GM23338 (cell line): ENCODE measurements at regions not wholly inside any gene's neighbourhood (a gene's known extent, or its start where the extent isn't known, plus 50 kb on each side); places are given as distances from the start of the nearest gene placed in this dataset.

ENCODE experiments used
- ATAC-seq: fragments of 200-7000 bp; cut with Tn5 transposase; 3 replicates; pipeline ENCODE4 v1.9.1; 2020
- DNase-seq: peaks from one replicate; pipeline ENCODE4 v3.0.0-alpha.2; 2015; ENCODE audit warnings: low spot score
- H2AFZ ChIP-seq: fragments of 200-600 bp; sonication (generic); 2 replicates; pipeline ENCODE4 v1.8.0; 2016; ENCODE audit warnings: antibody characterized with exemption, mild to moderate bottlenecking, moderate library complexity
- H3F3A ChIP-seq: fragments of 200-600 bp; sonication (generic); replicated peaks from 2 replicates; pipeline ENCODE4 v1.8.0; 2017; ENCODE audit warnings: antibody characterized with exemption, mixed run types, low read depth
- H3K27ac ChIP-seq: fragments of 200-600 bp; sonication (generic); 2 replicates; pipeline ENCODE4 v1.6.1; 2016; ENCODE audit warnings: low read depth
- H3K27me3 ChIP-seq: fragments of 200-600 bp; sonication (generic); 2 replicates; pipeline ENCODE4 v1.8.0; 2016; ENCODE audit warnings: mild to moderate bottlenecking, mixed run types, moderate library complexity; ENCODE audit not compliant: insufficient read depth
- H3K36me3 ChIP-seq: fragments of 200-600 bp; sonication (generic); 2 replicates; pipeline ENCODE4 v1.8.0; 2016; ENCODE audit warnings: mild to moderate bottlenecking; ENCODE audit not compliant: insufficient read depth
- H3K4me1 ChIP-seq: fragments of 200-600 bp; sonication (generic); 2 replicates; pipeline ENCODE4 v1.8.0; 2016; ENCODE audit warnings: mild to moderate bottlenecking, moderate library complexity; ENCODE audit not compliant: insufficient read depth
- H3K4me2 ChIP-seq: fragments of 200-600 bp; sonication (generic); 2 replicates; pipeline ENCODE4 v1.7.1; 2017; ENCODE audit warnings: mixed run types
- H3K4me3 ChIP-seq: fragments of 200-600 bp; sonication (generic); 2 replicates; pipeline ENCODE4 v1.6.1; 2016; ENCODE audit warnings: mixed run types
- H3K79me2 ChIP-seq: fragments of 200-600 bp; sonication (generic); replicated peaks from 2 replicates; pipeline ENCODE4 v1.8.0; 2017; ENCODE audit warnings: mild to moderate bottlenecking; ENCODE audit not compliant: insufficient read depth
- H3K9me2 ChIP-seq: fragments of 200-600 bp; sonication (generic); 2 replicates; pipeline ENCODE4 v1.8.0; 2017; ENCODE audit not compliant: insufficient read depth
- H4K20me1 ChIP-seq: fragments of 200-600 bp; sonication (generic); replicated peaks from 2 replicates; pipeline ENCODE4 v1.8.0; 2017; ENCODE audit warnings: mild to moderate bottlenecking; ENCODE audit not compliant: insufficient read depth
- H3K27ac Mint-ChIP-seq: 2 replicates; pipeline ENCODE4 v1.8.0; 2020; ENCODE audit warnings: inconsistent platforms, mild to moderate bottlenecking, moderate library complexity, mixed read lengths
- H3K27me3 Mint-ChIP-seq: 3 replicates; pipeline ENCODE4 v1.8.0; 2022; ENCODE audit warnings: low read depth, mild to moderate bottlenecking, moderate library complexity, mixed read lengths, inconsistent platforms; ENCODE audit not compliant: insufficient read depth, poor library complexity
- H3K36me3 Mint-ChIP-seq: 3 replicates; pipeline ENCODE4 v1.8.0; 2021; ENCODE audit warnings: low read depth, mild to moderate bottlenecking, inconsistent platforms, moderate library complexity, mixed read lengths
- H3K4me1 Mint-ChIP-seq: 3 replicates; pipeline ENCODE4 v1.8.0; 2020; ENCODE audit warnings: mild to moderate bottlenecking, inconsistent platforms, mixed read lengths
- H3K4me3 Mint-ChIP-seq: 3 replicates; pipeline ENCODE4 v1.8.0; 2021; ENCODE audit warnings: moderate library complexity, mild to moderate bottlenecking, inconsistent platforms, mixed read lengths
- H3K9me3 Mint-ChIP-seq: 3 replicates; pipeline ENCODE4 v1.8.0; 2020; ENCODE audit warnings: moderate library complexity, mild to moderate bottlenecking, inconsistent platforms, mixed read lengths
- CREB1 ChIP-seq: fragments of 250-450 bp; sonication (Bioruptor Pico); IDR thresholded peaks from 2 replicates; pipeline ENCODE4 v1.5.0; 2020; ENCODE audit warnings: low read depth, mild to moderate bottlenecking, moderate library complexity
- EZH2 ChIP-seq: fragments of 200-600 bp; sonication (generic); IDR thresholded peaks from one replicate; pipeline ENCODE4 v1.8.0; 2017; ENCODE audit warnings: antibody characterized with exemption, mild to moderate bottlenecking, low read depth; ENCODE audit not compliant: unreplicated experiment
- EZH2phosphoT487 ChIP-seq: fragments of 200-600 bp; sonication (generic); IDR thresholded peaks from one replicate; pipeline ENCODE4 v1.8.1; 2018; ENCODE audit warnings: antibody characterized with exemption; ENCODE audit not compliant: unreplicated experiment
- JUNB ChIP-seq: IDR thresholded peaks from one replicate; pipeline ENCODE4 v1.6.1; 2016; ENCODE audit warnings: antibody characterized with exemption; ENCODE audit not compliant: unreplicated experiment
- NANOG ChIP-seq: IDR thresholded peaks from 2 replicates; pipeline ENCODE4 v1.6.1; 2016; ENCODE audit warnings: antibody characterized with exemption, borderline replicate concordance
- POLR2AphosphoS5 ChIP-seq: IDR thresholded peaks from 2 replicates; pipeline ENCODE4 v1.6.1; 2016; ENCODE audit warnings: antibody characterized with exemption, low read depth
- STAT1 ChIP-seq: IDR thresholded peaks from one replicate; pipeline ENCODE4 v1.6.1; 2016; ENCODE audit warnings: antibody characterized with exemption; ENCODE audit not compliant: unreplicated experiment
- ZNF114 ChIP-seq: fragments of 250-450 bp; sonication (Bioruptor Pico); IDR thresholded peaks from 2 replicates; pipeline ENCODE4 v1.5.0; 2020; ENCODE audit warnings: mild to moderate bottlenecking, moderate library complexity
- ZNF331 ChIP-seq: fragments of 250-450 bp; sonication (Bioruptor Pico); IDR thresholded peaks from 2 replicates; pipeline ENCODE4 v1.5.0; 2020; ENCODE audit warnings: low read depth, mild to moderate bottlenecking, moderate library complexity
- TF ChIP-seq, protein P1 (sequence below): IDR thresholded peaks from one replicate; pipeline ENCODE4 v1.6.1; 2018; ENCODE audit warnings: antibody characterized with exemption; ENCODE audit not compliant: unreplicated experiment
- TF ChIP-seq, protein P2 (sequence below), 2 experiments: fragments of 200-600 bp in 1 of 2; sonication (generic) in 1 of 2; conservative IDR thresholded peaks; 2 replicates each; pipeline versions ENCODE4 v1.5.1 to v1.6.1; 2016 to 2017; ENCODE audit warnings: antibody characterized with exemption in 2 of 2, low read depth in 2 of 2, mild to moderate bottlenecking in 2 of 2, moderate library complexity in 1 of 2
- TF ChIP-seq, protein P3 (sequence below): fragments of 250-450 bp; sonication (Bioruptor Pico); IDR thresholded peaks from 2 replicates; pipeline ENCODE4 v1.5.0; 2020; ENCODE audit warnings: mild to moderate bottlenecking, moderate library complexity
- TF ChIP-seq, protein P4 (sequence below): IDR thresholded peaks from 2 replicates; pipeline ENCODE4 v1.6.1; 2016; ENCODE audit warnings: antibody characterized with exemption

DNA sequence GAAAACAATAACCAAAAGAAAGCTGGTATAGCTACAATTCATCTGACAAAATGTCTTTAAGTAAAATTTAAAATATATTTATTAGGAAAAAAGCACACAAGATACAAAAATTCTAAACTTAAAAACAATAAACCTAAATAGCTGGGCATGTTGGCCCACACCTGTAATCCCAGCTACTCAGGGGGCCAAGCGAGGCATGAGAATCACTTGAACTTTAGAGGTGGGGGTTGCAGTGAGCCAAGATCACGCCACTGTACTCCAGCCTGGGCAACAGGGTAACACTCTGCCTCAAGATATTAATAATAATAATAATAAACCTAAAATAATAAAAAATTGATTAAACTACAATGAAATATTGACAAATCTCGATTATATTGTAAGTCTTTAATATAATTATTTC is 77.8 kb upstream of the PDK4 start:
- Mint-ChIP-seq H3K4me1 (no peaks in the 10 kb centered on the region; the same call in 2 of the 3 replicates), H3K27me3 (no peaks in the 10 kb centered on the region), H3K4me3 (no peak overlapping the region), H3K9me3 (no peaks in the 10 kb centered on the region), H3K36me3 (no peaks in the 10 kb centered on the region), H3K27ac (no peak overlapping the region)
- DNase-seq: no peak
- no peak for TF ChIP-seq JUNB
- TF ChIP-seq STAT1: no peak
- TF ChIP-seq, protein P1, sequence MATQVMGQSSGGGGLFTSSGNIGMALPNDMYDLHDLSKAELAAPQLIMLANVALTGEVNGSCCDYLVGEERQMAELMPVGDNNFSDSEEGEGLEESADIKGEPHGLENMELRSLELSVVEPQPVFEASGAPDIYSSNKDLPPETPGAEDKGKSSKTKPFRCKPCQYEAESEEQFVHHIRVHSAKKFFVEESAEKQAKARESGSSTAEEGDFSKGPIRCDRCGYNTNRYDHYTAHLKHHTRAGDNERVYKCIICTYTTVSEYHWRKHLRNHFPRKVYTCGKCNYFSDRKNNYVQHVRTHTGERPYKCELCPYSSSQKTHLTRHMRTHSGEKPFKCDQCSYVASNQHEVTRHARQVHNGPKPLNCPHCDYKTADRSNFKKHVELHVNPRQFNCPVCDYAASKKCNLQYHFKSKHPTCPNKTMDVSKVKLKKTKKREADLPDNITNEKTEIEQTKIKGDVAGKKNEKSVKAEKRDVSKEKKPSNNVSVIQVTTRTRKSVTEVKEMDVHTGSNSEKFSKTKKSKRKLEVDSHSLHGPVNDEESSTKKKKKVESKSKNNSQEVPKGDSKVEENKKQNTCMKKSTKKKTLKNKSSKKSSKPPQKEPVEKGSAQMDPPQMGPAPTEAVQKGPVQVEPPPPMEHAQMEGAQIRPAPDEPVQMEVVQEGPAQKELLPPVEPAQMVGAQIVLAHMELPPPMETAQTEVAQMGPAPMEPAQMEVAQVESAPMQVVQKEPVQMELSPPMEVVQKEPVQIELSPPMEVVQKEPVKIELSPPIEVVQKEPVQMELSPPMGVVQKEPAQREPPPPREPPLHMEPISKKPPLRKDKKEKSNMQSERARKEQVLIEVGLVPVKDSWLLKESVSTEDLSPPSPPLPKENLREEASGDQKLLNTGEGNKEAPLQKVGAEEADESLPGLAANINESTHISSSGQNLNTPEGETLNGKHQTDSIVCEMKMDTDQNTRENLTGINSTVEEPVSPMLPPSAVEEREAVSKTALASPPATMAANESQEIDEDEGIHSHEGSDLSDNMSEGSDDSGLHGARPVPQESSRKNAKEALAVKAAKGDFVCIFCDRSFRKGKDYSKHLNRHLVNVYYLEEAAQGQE: no peak
- TF ChIP-seq EZH2phosphoT487: no peak
- TF ChIP-seq, protein P2, sequence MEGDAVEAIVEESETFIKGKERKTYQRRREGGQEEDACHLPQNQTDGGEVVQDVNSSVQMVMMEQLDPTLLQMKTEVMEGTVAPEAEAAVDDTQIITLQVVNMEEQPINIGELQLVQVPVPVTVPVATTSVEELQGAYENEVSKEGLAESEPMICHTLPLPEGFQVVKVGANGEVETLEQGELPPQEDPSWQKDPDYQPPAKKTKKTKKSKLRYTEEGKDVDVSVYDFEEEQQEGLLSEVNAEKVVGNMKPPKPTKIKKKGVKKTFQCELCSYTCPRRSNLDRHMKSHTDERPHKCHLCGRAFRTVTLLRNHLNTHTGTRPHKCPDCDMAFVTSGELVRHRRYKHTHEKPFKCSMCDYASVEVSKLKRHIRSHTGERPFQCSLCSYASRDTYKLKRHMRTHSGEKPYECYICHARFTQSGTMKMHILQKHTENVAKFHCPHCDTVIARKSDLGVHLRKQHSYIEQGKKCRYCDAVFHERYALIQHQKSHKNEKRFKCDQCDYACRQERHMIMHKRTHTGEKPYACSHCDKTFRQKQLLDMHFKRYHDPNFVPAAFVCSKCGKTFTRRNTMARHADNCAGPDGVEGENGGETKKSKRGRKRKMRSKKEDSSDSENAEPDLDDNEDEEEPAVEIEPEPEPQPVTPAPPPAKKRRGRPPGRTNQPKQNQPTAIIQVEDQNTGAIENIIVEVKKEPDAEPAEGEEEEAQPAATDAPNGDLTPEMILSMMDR (conservative IDR thresholded peaks at IDR 0.05; ENCODE audit: low read depth in 2 of 2): no peak
- TF ChIP-seq NANOG: no peak
- TF ChIP-seq, protein P3, sequence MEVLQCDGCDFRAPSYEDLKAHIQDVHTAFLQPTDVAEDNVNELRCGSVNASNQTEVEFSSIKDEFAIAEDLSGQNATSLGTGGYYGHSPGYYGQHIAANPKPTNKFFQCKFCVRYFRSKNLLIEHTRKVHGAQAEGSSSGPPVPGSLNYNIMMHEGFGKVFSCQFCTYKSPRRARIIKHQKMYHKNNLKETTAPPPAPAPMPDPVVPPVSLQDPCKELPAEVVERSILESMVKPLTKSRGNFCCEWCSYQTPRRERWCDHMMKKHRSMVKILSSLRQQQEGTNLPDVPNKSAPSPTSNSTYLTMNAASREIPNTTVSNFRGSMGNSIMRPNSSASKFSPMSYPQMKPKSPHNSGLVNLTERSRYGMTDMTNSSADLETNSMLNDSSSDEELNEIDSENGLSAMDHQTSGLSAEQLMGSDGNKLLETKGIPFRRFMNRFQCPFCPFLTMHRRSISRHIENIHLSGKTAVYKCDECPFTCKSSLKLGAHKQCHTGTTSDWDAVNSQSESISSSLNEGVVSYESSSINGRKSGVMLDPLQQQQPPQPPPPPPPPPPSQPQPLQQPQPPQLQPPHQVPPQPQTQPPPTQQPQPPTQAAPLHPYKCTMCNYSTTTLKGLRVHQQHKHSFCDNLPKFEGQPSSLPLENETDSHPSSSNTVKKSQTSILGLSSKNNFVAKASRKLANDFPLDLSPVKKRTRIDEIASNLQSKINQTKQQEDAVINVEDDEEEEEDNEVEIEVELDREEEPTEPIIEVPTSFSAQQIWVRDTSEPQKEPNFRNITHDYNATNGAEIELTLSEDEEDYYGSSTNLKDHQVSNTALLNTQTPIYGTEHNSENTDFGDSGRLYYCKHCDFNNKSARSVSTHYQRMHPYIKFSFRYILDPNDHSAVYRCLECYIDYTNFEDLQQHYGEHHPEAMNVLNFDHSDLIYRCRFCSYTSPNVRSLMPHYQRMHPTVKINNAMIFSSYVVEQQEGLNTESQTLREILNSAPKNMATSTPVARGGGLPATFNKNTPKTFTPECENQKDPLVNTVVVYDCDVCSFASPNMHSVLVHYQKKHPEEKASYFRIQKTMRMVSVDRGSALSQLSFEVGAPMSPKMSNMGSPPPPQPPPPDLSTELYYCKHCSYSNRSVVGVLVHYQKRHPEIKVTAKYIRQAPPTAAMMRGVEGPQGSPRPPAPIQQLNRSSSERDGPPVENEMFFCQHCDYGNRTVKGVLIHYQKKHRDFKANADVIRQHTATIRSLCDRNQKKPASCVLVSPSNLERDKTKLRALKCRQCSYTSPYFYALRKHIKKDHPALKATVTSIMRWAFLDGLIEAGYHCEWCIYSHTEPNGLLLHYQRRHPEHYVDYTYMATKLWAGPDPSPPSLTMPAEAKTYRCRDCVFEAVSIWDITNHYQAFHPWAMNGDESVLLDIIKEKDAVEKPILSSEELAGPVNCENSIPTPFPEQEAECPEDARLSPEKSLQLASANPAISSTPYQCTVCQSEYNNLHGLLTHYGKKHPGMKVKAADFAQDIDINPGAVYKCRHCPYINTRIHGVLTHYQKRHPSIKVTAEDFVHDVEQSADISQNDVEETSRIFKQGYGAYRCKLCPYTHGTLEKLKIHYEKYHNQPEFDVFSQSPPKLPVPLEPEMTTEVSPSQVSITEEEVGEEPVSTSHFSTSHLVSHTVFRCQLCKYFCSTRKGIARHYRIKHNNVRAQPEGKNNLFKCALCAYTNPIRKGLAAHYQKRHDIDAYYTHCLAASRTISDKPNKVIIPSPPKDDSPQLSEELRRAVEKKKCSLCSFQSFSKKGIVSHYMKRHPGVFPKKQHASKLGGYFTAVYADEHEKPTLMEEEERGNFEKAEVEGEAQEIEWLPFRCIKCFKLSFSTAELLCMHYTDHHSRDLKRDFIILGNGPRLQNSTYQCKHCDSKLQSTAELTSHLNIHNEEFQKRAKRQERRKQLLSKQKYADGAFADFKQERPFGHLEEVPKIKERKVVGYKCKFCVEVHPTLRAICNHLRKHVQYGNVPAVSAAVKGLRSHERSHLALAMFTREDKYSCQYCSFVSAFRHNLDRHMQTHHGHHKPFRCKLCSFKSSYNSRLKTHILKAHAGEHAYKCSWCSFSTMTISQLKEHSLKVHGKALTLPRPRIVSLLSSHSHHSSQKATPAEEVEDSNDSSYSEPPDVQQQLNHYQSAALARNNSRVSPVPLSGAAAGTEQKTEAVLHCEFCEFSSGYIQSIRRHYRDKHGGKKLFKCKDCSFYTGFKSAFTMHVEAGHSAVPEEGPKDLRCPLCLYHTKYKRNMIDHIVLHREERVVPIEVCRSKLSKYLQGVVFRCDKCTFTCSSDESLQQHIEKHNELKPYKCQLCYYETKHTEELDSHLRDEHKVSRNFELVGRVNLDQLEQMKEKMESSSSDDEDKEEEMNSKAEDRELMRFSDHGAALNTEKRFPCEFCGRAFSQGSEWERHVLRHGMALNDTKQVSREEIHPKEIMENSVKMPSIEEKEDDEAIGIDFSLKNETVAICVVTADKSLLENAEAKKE (CRISPR knock-in tag): no peak
- no peak for TF ChIP-seq ZNF331 (CRISPR knock-in tag)
- no peak for TF ChIP-seq CREB1 (CRISPR knock-in tag)
- no peak for TF ChIP-seq ZNF114
- TF ChIP-seq POLR2AphosphoS5: no peak
- no peak for TF ChIP-seq EZH2
- TF ChIP-seq, protein P4, sequence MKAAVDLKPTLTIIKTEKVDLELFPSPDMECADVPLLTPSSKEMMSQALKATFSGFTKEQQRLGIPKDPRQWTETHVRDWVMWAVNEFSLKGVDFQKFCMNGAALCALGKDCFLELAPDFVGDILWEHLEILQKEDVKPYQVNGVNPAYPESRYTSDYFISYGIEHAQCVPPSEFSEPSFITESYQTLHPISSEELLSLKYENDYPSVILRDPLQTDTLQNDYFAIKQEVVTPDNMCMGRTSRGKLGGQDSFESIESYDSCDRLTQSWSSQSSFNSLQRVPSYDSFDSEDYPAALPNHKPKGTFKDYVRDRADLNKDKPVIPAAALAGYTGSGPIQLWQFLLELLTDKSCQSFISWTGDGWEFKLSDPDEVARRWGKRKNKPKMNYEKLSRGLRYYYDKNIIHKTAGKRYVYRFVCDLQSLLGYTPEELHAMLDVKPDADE: no peak
- Histone ChIP-seq H3K4me2 (no peak overlapping the region), H3K36me3 (no peaks in the 10 kb centered on the region), H3K79me2 (no peaks in the 10 kb centered on the region), H3K9me2 (no peaks in the 10 kb centered on the region), H3K4me3 (no peak overlapping the region), H3K27ac (no peak overlapping the region), H3K27me3 (no peaks in the 10 kb centered on the region), H2AFZ (no peak overlapping the region), H3K4me1 (no peaks in the 10 kb centered on the region), H3F3A (no peaks in the 10 kb centered on the region), H4K20me1 (no peaks in the 10 kb centered on the region)
- ATAC-seq: no peak
